ENCODE measurements at regions not wholly inside any gene's neighbourhood (a gene's known extent, or its start where the extent isn't known, plus 50 kb on each side); places are given as distances from the start of the nearest gene placed in this dataset.

GRCh38 chr1:208381481-208381880, 137.3 kb upstream of the PLXNA2 start:
- no CpG with 5 or more reads among the region's 1 CpG for WGBS (ENCODE audit: extremely low coverage, insufficient coverage, insufficient read length)
- Histone ChIP-seq H3K27ac (ENCODE audit: low read depth, low read length) (no peak overlapping the region), H2BK5ac (ENCODE audit: low read depth, low read length, poor library complexity) (no peak overlapping the region), H3K18ac (ENCODE audit: low read length) (no peak overlapping the region), H3K36me3 (ENCODE audit: control insufficient read depth in 1 of 2, insufficient read depth in 2 of 2, low read length in 2 of 2) (no peaks in the 10 kb centered on the region), H3K14ac (ENCODE audit: low read length) (no peak overlapping the region), H3K23ac (ENCODE audit: low read length) (no peak overlapping the region), H2BK12ac (ENCODE audit: low read length) (no peak overlapping the region), H4K8ac (ENCODE audit: low read depth, low read length) (no peak overlapping the region), H4K91ac (ENCODE audit: low read depth, low read length) (no peak overlapping the region), H2AFZ (ENCODE audit: insufficient read depth, low read length, poor library complexity) (no peak overlapping the region), H2AK5ac (ENCODE audit: low read length) (no peak overlapping the region), H3K27me3 (ENCODE audit: insufficient read depth, low read length) (no peaks in the 10 kb centered on the region), H3K79me1 (ENCODE audit: low read length) (no peaks in the 10 kb centered on the region), H4K12ac (ENCODE audit: low read depth, low read length) (no peak overlapping the region), H2BK120ac (ENCODE audit: insufficient read depth, low read length, poor library complexity) (no peak overlapping the region), H3K9me3 (ENCODE audit: insufficient read depth, low read depth, low read length) (peaks cover 4% of the 10 kb centered on the region), H3K4me2 (ENCODE audit: low read length) (no peak overlapping the region), H3K4me1 (ENCODE audit: control insufficient read depth in 1 of 2, insufficient read depth in 2 of 2, low read length in 2 of 2) (peaks cover 0 to 2% of the 10 kb centered on the region in 2 experiments), H3K4ac (ENCODE audit: low read depth, low read length) (no peak overlapping the region), H3K79me2 (ENCODE audit: control insufficient read depth, insufficient read depth, low read length, poor library complexity) (no peaks in the 10 kb centered on the region), H3K9ac (ENCODE audit: low read length) (no peak overlapping the region), H3K4me3 (ENCODE audit: low read depth, low read length) (no peak overlapping the region)
- DNase-seq, result no peak

GRCh38 chr1:208387908-208388811, 144.0 kb upstream of the PLXNA2 start:
- H3K27me3 ChIP-seq (ENCODE audit: insufficient read depth, low read length), result no peaks in the 10 kb centered on the region
- WGBS (ENCODE audit: extremely low coverage, insufficient coverage, insufficient read length), result no CpG with 5 or more reads among the region's 9 CpGs

GRCh38 chr1:208393416-208393815, 149.2 kb upstream of the PLXNA2 start:
- no peaks in the 10 kb centered on the region for H3K79me1 ChIP-seq (ENCODE audit: low read length)
- no peak overlapping the region for H3K23ac ChIP-seq (ENCODE audit: low read length)
- H3K14ac ChIP-seq (ENCODE audit: low read length), result no peak overlapping the region
- H3K9ac ChIP-seq (ENCODE audit: low read length), result no peak overlapping the region
- no peak overlapping the region for H3K27ac ChIP-seq (ENCODE audit: low read depth, low read length)
- H3K4ac ChIP-seq (ENCODE audit: low read depth, low read length), result no peak overlapping the region
- no peak overlapping the region for H4K8ac ChIP-seq (ENCODE audit: low read depth, low read length)
- H4K12ac ChIP-seq (ENCODE audit: low read depth, low read length), result no peak overlapping the region
- H3K27me3 ChIP-seq (ENCODE audit: insufficient read depth, low read length), result no peaks in the 10 kb centered on the region
- H2BK12ac ChIP-seq (ENCODE audit: low read length), result no peak overlapping the region
- H3K79me2 ChIP-seq (ENCODE audit: control insufficient read depth, insufficient read depth, low read length, poor library complexity), result no peaks in the 10 kb centered on the region
- H3K4me2 ChIP-seq (ENCODE audit: low read length), result no peak overlapping the region
- H4K91ac ChIP-seq (ENCODE audit: low read depth, low read length), result no peak overlapping the region
- WGBS (ENCODE audit: extremely low coverage, insufficient coverage, insufficient read length), result no CpG with 5 or more reads among the region's 3 CpGs
- H2BK5ac ChIP-seq (ENCODE audit: low read depth, low read length, poor library complexity), result no peak overlapping the region
- no peak overlapping the region for H2BK120ac ChIP-seq (ENCODE audit: insufficient read depth, low read length, poor library complexity)
- no peaks in the 10 kb centered on the region for H3K9me3 ChIP-seq (ENCODE audit: insufficient read depth, low read depth, low read length)
- no peak overlapping the region for H3K4me3 ChIP-seq (ENCODE audit: low read depth, low read length)
- H3K4me1 ChIP-seq (ENCODE audit: control insufficient read depth in 1 of 2, insufficient read depth in 2 of 2, low read length in 2 of 2), result peaks cover 0 to 3% of the 10 kb centered on the region in 2 experiments
- DNase-seq, result no peak
- H2AFZ ChIP-seq (ENCODE audit: insufficient read depth, low read length, poor library complexity), result no peak overlapping the region
- H3K18ac ChIP-seq (ENCODE audit: low read length), result no peak overlapping the region
- H2AK5ac ChIP-seq (ENCODE audit: low read length), result no peak overlapping the region
- H3K36me3 ChIP-seq (ENCODE audit: control insufficient read depth in 1 of 2, insufficient read depth in 2 of 2, low read length in 2 of 2), result no peaks in the 10 kb centered on the region

More at GRCh38 chr1:208387908-208388811, 144.0 kb upstream of the PLXNA2 start:
- H3K4ac ChIP-seq (ENCODE audit: low read depth, low read length), result no peak overlapping the region
- no peak overlapping the region for H3K4me2 ChIP-seq (ENCODE audit: low read length)
- no peak overlapping the region for H4K8ac ChIP-seq (ENCODE audit: low read depth, low read length)
- no peak overlapping the region for H2BK5ac ChIP-seq (ENCODE audit: low read depth, low read length, poor library complexity)
- no peaks in the 10 kb centered on the region for H3K79me2 ChIP-seq (ENCODE audit: control insufficient read depth, insufficient read depth, low read length, poor library complexity)
- H2AFZ ChIP-seq (ENCODE audit: insufficient read depth, low read length, poor library complexity), result no peak overlapping the region
- no peaks in the 10 kb centered on the region for H3K79me1 ChIP-seq (ENCODE audit: low read length)
- H3K18ac ChIP-seq (ENCODE audit: low read length), result no peak overlapping the region
- no peak overlapping the region for H3K4me3 ChIP-seq (ENCODE audit: low read depth, low read length)
- no peaks in the 10 kb centered on the region for H3K9me3 ChIP-seq (ENCODE audit: insufficient read depth, low read depth, low read length)
- no peak overlapping the region for H3K27ac ChIP-seq (ENCODE audit: low read depth, low read length)
- H4K91ac ChIP-seq (ENCODE audit: low read depth, low read length), result no peak overlapping the region
- H3K23ac ChIP-seq (ENCODE audit: low read length), result no peak overlapping the region
- DNase-seq, result no peak
- H3K36me3 ChIP-seq (ENCODE audit: control insufficient read depth in 1 of 2, insufficient read depth in 2 of 2, low read length in 2 of 2), result no peaks in the 10 kb centered on the region
- no peak overlapping the region for H2AK5ac ChIP-seq (ENCODE audit: low read length)
- no peak overlapping the region for H2BK120ac ChIP-seq (ENCODE audit: insufficient read depth, low read length, poor library complexity)
- H2BK12ac ChIP-seq (ENCODE audit: low read length), result no peak overlapping the region
- H3K9ac ChIP-seq (ENCODE audit: low read length), result no peak overlapping the region
- no peak overlapping the region for H3K14ac ChIP-seq (ENCODE audit: low read length)
- H3K4me1 ChIP-seq (ENCODE audit: control insufficient read depth in 1 of 2, insufficient read depth in 2 of 2, low read length in 2 of 2), result no peaks in the 10 kb centered on the region
- no peak overlapping the region for H4K12ac ChIP-seq (ENCODE audit: low read depth, low read length)

GRCh38 chr1:208393826-208394225, 149.6 kb upstream of the PLXNA2 start:
- Histone ChIP-seq H3K4me2 (ENCODE audit: low read length) (no peak overlapping the region), H3K36me3 (ENCODE audit: control insufficient read depth in 1 of 2, insufficient read depth in 2 of 2, low read length in 2 of 2) (no peaks in the 10 kb centered on the region), H2AFZ (ENCODE audit: insufficient read depth, low read length, poor library complexity) (no peak overlapping the region), H3K9me3 (ENCODE audit: insufficient read depth, low read depth, low read length) (no peaks in the 10 kb centered on the region), H3K4me1 (ENCODE audit: control insufficient read depth in 1 of 2, insufficient read depth in 2 of 2, low read length in 2 of 2) (peaks cover 0 to 3% of the 10 kb centered on the region in 2 experiments), H3K9ac (ENCODE audit: low read length) (no peak overlapping the region), H3K79me2 (ENCODE audit: control insufficient read depth, insufficient read depth, low read length, poor library complexity) (no peaks in the 10 kb centered on the region), H3K23ac (ENCODE audit: low read length) (no peak overlapping the region), H3K4me3 (ENCODE audit: low read depth, low read length) (no peak overlapping the region), H4K12ac (ENCODE audit: low read depth, low read length) (no peak overlapping the region), H4K8ac (ENCODE audit: low read depth, low read length) (no peak overlapping the region), H3K14ac (ENCODE audit: low read length) (no peak overlapping the region), H3K18ac (ENCODE audit: low read length) (no peak overlapping the region), H2BK12ac (ENCODE audit: low read length) (no peak overlapping the region), H2AK5ac (ENCODE audit: low read length) (no peak overlapping the region), H3K4ac (ENCODE audit: low read depth, low read length) (no peak overlapping the region), H2BK5ac (ENCODE audit: low read depth, low read length, poor library complexity) (no peak overlapping the region), H3K27me3 (ENCODE audit: insufficient read depth, low read length) (no peaks in the 10 kb centered on the region), H3K79me1 (ENCODE audit: low read length) (no peaks in the 10 kb centered on the region), H4K91ac (ENCODE audit: low read depth, low read length) (no peak overlapping the region), H2BK120ac (ENCODE audit: insufficient read depth, low read length, poor library complexity) (no peak overlapping the region), H3K27ac (ENCODE audit: low read depth, low read length) (no peak overlapping the region)
- DNase-seq, result no peak
- no CpG with 5 or more reads among the region's 1 CpG for WGBS (ENCODE audit: extremely low coverage, insufficient coverage, insufficient read length)
